HG03520 (cell line): ENCODE measurements at regions not wholly inside any gene's neighbourhood (a gene's known extent, or its start where the extent isn't known, plus 50 kb on each side); places are given as distances from the start of the nearest gene placed in this dataset.
"Not testable (repeated sequence)": the region's sequence is repeated elsewhere in the genome, so short reads cannot be mapped to it uniquely, and the experiment has no call there.

Source experiments
- ATAC-seq: cut with Tn5 transposase; IDR thresholded peaks from one replicate; pipeline ENCODE4 v1.9.1; 2021; ENCODE audit warnings: mild to moderate bottlenecking, moderate library complexity; ENCODE audit not compliant: unreplicated experiment

GRCh38 chr4:148962539-148963290 lies 520.5 kb upstream of the NR3C2 start:
- no peak for ATAC-seq

- ATAC-seq, result no peak
Measured at GRCh38 chr4:148961526-148961925, 519.3 kb upstream of the NR3C2 start.

GRCh38 chr4:148958317-148958716 lies 516.1 kb upstream of the NR3C2 start:
- no peak for ATAC-seq

- ATAC-seq, result no peak
Measured at GRCh38 chr4:148955564-148956297, 513.5 kb upstream of the NR3C2 start.

- no peak for ATAC-seq
Measured at GRCh38 chr4:148954011-148954749, 512.0 kb upstream of the NR3C2 start.

GRCh38 chr4:148951346-148951745 lies 509.1 kb upstream of the NR3C2 start:
- no peak for ATAC-seq

GRCh38 chr4:148946271-148946670 lies 504.1 kb upstream of the NR3C2 start:
- no peak for ATAC-seq

GRCh38 chr4:148944839-148945219 lies 502.6 kb upstream of the NR3C2 start:
- no peak for ATAC-seq

GRCh38 chr4:148944136-148944838 lies 502.1 kb upstream of the NR3C2 start:
- ATAC-seq, result no peak

GRCh38 chr4:148934926-148935578 lies 492.8 kb upstream of the NR3C2 start:
- no peak for ATAC-seq

- ATAC-seq, result no peak
Measured at GRCh38 chr4:148926276-148927260, 484.4 kb upstream of the NR3C2 start.

GRCh38 chr4:148923881-148924280 lies 481.7 kb upstream of the NR3C2 start:
- ATAC-seq, result no peak

GRCh38 chr4:148922497-148922896 lies 480.3 kb upstream of the NR3C2 start:
- ATAC-seq, result no peak

GRCh38 chr4:148914734-148915133 lies 472.5 kb upstream of the NR3C2 start:
- no peak for ATAC-seq

GRCh38 chr4:148914301-148914700 lies 472.1 kb upstream of the NR3C2 start:
- ATAC-seq, result no peak

GRCh38 chr4:148903388-148903787 lies 461.2 kb upstream of the NR3C2 start:
- ATAC-seq, result no peak

GRCh38 chr4:148901075-148901705 lies 459.0 kb upstream of the NR3C2 start:
- ATAC-seq, result no peak

- ATAC-seq, result not testable (repeated sequence)
Measured at GRCh38 chr4:148898139-148898538, 455.9 kb upstream of the NR3C2 start.

- ATAC-seq, result no peak
Measured at GRCh38 chr4:148893095-148893494, 450.9 kb upstream of the NR3C2 start.
